HFFc6 (cell line): ENCODE measurements at regions not wholly inside any gene's neighbourhood (a gene's known extent, or its start where the extent isn't known, plus 50 kb on each side); places are given as distances from the start of the nearest gene placed in this dataset.

Experiments used
- DNase-seq: peaks from one replicate; pipeline ENCODE4 v3.0.0-alpha.2; 2018
- H3K27ac Mint-ChIP-seq: 2 replicates; pipeline ENCODE4 v1.8.0; 2020; ENCODE audit warnings: mild to moderate bottlenecking, mixed read lengths
- H3K27me3 Mint-ChIP-seq: 2 replicates; pipeline ENCODE4 v1.8.0; 2021; ENCODE audit warnings: mild to moderate bottlenecking, moderate library complexity, mixed read lengths; ENCODE audit not compliant: insufficient read depth
- H3K36me3 Mint-ChIP-seq: 2 replicates; pipeline ENCODE4 v1.8.0; 2021; ENCODE audit warnings: low read depth, mixed read lengths
- H3K4me1 Mint-ChIP-seq: 2 replicates; pipeline ENCODE4 v1.8.0; 2020; ENCODE audit warnings: low read depth, mixed read lengths
- H3K4me3 Mint-ChIP-seq: 2 replicates; pipeline ENCODE4 v1.8.0; 2020; ENCODE audit warnings: mild to moderate bottlenecking, moderate library complexity, mixed read lengths
- H3K9me3 Mint-ChIP-seq: 2 replicates; pipeline ENCODE4 v1.8.0; 2020; ENCODE audit warnings: mild to moderate bottlenecking, mixed read lengths
- TF ChIP-seq, protein P1 (sequence below): fragments of 200-600 bp; sonication (generic); IDR thresholded peaks from 2 replicates; pipeline ENCODE4 v1.5.0; 2021; ENCODE audit warnings: antibody characterized with exemption, mild to moderate bottlenecking

DNA sequence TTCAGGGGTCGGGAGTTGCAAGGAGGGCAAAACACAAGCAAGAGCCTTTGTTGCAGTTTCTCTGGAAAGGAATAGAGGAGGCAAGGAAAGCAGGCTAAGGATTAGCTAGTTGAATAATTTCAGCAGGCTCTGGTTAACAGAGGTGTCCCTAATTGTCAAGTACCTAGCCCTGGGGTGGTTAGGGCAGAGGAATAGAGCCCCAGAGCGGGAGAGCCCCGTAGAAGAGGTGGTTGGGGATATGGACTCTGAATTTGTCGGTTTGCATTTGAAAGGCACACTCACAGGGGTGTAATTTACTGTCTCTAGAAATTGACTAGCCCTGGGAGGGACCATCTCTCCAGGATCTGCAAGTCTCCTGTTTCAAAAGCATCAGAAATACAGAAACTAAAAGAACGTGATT is 1030.2 kb downstream of the TMEM182 start:
- peaks cover 27% of the 10 kb centered on the region for H3K9me3 Mint-ChIP-seq
- H3K27me3 Mint-ChIP-seq: no peaks in the 10 kb centered on the region; the same call in 1 of the 2 replicates

DNA sequence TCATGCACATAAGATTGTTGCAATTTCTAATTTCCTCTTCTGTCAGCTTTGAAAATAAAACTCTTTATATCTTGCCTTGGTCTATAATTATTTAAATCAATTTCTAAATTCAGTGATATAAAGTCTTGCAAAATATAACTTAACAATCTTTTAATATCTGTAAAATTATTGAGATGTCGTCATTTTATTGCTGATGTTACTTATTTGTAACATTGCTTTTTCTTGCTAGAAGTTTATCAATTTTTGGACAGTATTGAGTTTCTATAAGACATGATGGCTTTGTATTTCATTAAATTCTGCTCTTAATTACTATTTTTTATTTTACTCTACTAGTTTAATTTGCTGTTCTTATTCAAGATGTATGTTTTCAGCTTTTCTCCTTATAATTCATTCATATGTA is 1036.5 kb downstream of the TMEM182 start:
- TF ChIP-seq, protein P1, sequence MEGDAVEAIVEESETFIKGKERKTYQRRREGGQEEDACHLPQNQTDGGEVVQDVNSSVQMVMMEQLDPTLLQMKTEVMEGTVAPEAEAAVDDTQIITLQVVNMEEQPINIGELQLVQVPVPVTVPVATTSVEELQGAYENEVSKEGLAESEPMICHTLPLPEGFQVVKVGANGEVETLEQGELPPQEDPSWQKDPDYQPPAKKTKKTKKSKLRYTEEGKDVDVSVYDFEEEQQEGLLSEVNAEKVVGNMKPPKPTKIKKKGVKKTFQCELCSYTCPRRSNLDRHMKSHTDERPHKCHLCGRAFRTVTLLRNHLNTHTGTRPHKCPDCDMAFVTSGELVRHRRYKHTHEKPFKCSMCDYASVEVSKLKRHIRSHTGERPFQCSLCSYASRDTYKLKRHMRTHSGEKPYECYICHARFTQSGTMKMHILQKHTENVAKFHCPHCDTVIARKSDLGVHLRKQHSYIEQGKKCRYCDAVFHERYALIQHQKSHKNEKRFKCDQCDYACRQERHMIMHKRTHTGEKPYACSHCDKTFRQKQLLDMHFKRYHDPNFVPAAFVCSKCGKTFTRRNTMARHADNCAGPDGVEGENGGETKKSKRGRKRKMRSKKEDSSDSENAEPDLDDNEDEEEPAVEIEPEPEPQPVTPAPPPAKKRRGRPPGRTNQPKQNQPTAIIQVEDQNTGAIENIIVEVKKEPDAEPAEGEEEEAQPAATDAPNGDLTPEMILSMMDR: no peak
- no peak for DNase-seq
- no peaks in the 10 kb centered on the region for H3K36me3 Mint-ChIP-seq

More for the DNA sequence above, 1030.2 kb downstream of the TMEM182 start:
- Mint-ChIP-seq H3K4me3 (no peak overlapping the region), H3K4me1 (no peaks in the 10 kb centered on the region), H3K27ac (no peak overlapping the region), H3K36me3 (no peaks in the 10 kb centered on the region)
- TF ChIP-seq, protein P1: no peak
- DNase-seq: no peak

DNA sequence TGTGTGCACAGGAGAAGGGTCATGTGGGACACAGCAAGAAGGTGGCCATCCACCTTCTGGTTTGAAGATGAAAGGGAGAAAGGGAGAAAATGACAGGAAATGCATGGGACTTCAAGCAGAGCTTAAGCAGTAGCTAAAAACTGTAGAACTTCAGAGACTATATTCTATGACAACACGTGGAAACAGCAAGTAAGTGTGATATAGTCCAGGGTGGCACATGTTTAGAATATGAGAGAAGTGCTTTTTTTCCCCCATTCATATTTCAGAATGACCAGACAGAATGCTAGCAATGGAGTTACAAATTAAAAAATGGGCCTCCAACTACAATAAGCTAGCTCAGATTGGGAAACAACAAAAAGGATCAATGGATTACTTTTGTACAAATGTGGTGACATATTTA is 1042.2 kb downstream of the TMEM182 start:
- Mint-ChIP-seq H3K27ac (no peak overlapping the region), H3K4me3 (no peak overlapping the region), H3K9me3 (peaks cover 56% of the 10 kb centered on the region), H3K36me3 (no peaks in the 10 kb centered on the region), H3K4me1 (no peaks in the 10 kb centered on the region), H3K27me3 (no peaks in the 10 kb centered on the region)
- no peak for DNase-seq
- TF ChIP-seq, protein P1: no peak

More for the DNA sequence above, 1036.5 kb downstream of the TMEM182 start:
- Mint-ChIP-seq H3K4me1 (no peaks in the 10 kb centered on the region), H3K4me3 (no peak overlapping the region), H3K27ac (no peak overlapping the region), H3K27me3 (no peaks in the 10 kb centered on the region; the same call in 1 of the 2 replicates), H3K9me3 (peaks cover 52% of the 10 kb centered on the region)

DNA sequence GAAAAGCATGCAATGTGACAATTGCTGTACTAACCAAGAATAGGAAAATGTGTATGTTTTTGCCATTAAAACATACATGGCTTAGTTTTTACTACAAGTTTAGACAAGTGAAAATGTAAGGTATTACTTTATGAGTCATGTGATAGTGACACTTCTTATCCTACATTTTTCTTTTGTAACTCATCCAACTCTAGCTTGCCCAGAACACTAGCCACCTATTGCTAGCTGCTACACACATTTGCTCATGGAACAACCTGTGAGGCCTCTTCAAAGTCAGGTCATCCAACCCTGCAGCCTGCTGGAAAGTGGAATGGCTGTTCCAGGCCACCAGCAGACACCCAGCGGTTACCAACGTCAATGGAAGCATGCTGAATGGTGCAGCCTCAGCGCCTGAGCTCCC is 1043.9 kb downstream of the TMEM182 start:
- Mint-ChIP-seq H3K36me3 (no peaks in the 10 kb centered on the region), H3K27ac (no peak overlapping the region), H3K4me3 (no peak overlapping the region), H3K4me1 (no peaks in the 10 kb centered on the region), H3K9me3 (peaks cover 60% of the 10 kb centered on the region), H3K27me3 (no peaks in the 10 kb centered on the region)
- TF ChIP-seq, protein P1: no peak
- no peak for DNase-seq

DNA sequence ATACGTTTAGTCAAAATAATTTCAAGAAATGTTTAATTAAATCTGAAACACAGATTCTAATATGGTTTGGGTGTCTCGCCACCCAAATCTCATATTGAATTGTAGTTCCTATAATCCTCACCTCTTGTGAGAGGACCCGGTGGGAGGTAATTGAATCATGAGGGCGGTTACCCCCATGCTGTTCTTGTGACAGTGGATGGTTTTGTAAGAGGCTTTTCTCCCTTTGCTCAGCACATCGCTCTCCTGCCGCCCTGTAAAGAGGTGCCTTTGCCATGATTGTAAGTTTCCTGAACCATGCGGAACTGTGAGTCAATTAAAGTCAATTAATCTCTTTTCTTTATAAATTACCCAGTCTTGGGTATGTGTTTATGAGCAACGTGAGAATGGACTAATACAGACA is 1045.1 kb upstream of the POU3F3 start:
- no peak for DNase-seq
- Mint-ChIP-seq H3K36me3 (no peaks in the 10 kb centered on the region), H3K9me3 (peaks cover 52% of the 10 kb centered on the region), H3K27ac (no peak overlapping the region), H3K27me3 (no peaks in the 10 kb centered on the region), H3K4me3 (no peak overlapping the region), H3K4me1 (no peaks in the 10 kb centered on the region)
- TF ChIP-seq, protein P1: no peak

DNA sequence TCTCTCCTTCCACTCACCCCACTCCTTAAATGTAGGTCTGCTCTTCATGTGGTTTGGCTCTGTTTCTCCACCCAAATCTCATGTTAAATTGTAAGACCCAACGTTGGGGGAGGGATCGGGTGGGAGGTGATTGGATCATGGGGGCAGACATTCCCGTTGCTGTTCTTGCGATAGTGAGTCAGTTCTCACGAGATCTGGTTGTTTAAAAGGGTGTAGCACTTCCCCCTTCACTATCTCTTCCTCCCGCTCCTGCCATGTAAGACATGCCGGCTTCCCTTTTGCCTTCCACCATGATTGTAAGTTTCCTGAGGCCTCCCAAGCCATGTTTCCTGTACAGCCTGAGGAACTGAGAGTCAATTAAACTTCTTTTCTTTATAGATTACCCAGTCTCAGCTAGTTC is 1044.5 kb upstream of the POU3F3 start:
- Mint-ChIP-seq H3K27ac (no peak overlapping the region), H3K4me1 (no peaks in the 10 kb centered on the region), H3K27me3 (no peaks in the 10 kb centered on the region), H3K36me3 (no peaks in the 10 kb centered on the region), H3K9me3 (peaks cover 53% of the 10 kb centered on the region), H3K4me3 (no peak overlapping the region)
- DNase-seq: no peak
- TF ChIP-seq, protein P1: no peak
